ENCODE measurements at regions not wholly inside any gene's neighbourhood (a gene's known extent, or its start where the extent isn't known, plus 50 kb on each side); places are given as distances from the start of the nearest gene placed in this dataset.
"Not testable (repeated sequence)": the region's sequence is repeated elsewhere in the genome, so short reads cannot be mapped to it uniquely, and the experiment has no call there.

- DNase-seq (ENCODE audit: insufficient read length) (no peak), FAIRE-seq (no peak)
- no peak for TF ChIP-seq POLR2AphosphoS5 (IDR thresholded peaks at IDR 0.05; ENCODE audit: low read depth, low read length)
- TF ChIP-seq POLR2A (IDR thresholded peaks at IDR 0.05; ENCODE audit: low read depth, low read length) = no peak
- TF ChIP-seq TAF1 (IDR thresholded peaks at IDR 0.05; ENCODE audit: borderline replicate concordance, low read depth, low read length) = no peak
Observed at GRCh38 chr13:59274958-59275727, 888.6 kb downstream of the DIAPH3 start.

- FAIRE-seq = no peak
- no peak for DNase-seq (ENCODE audit: insufficient read length)
- TF ChIP-seq TAF1 (IDR thresholded peaks at IDR 0.05; ENCODE audit: borderline replicate concordance, low read depth, low read length) (no peak), POLR2A (IDR thresholded peaks at IDR 0.05; ENCODE audit: low read depth, low read length) (no peak), POLR2AphosphoS5 (IDR thresholded peaks at IDR 0.05; ENCODE audit: low read depth, low read length) (no peak)
Observed at GRCh38 chr13:59276436-59276835, 887.3 kb downstream of the DIAPH3 start.

- TF ChIP-seq POLR2AphosphoS5 (IDR thresholded peaks at IDR 0.05; ENCODE audit: low read depth, low read length) (no peak), TAF1 (IDR thresholded peaks at IDR 0.05; ENCODE audit: borderline replicate concordance, low read depth, low read length) (no peak), POLR2A (IDR thresholded peaks at IDR 0.05; ENCODE audit: low read depth, low read length) (no peak)
- DNase-seq (ENCODE audit: insufficient read length) = no peak
- FAIRE-seq = no peak
Observed at GRCh38 chr13:59277106-59277505, 886.6 kb downstream of the DIAPH3 start.

GRCh38 chr13:59279028-59279427 lies 884.7 kb downstream of the DIAPH3 start:
- DNase-seq (ENCODE audit: insufficient read length) (no peak), FAIRE-seq (no peak)
- TF ChIP-seq POLR2AphosphoS5 (IDR thresholded peaks at IDR 0.05; ENCODE audit: low read depth, low read length) (no peak), POLR2A (IDR thresholded peaks at IDR 0.05; ENCODE audit: low read depth, low read length) (no peak), TAF1 (IDR thresholded peaks at IDR 0.05; ENCODE audit: borderline replicate concordance, low read depth, low read length) (no peak)

GRCh38 chr13:59279576-59279975 lies 884.2 kb downstream of the DIAPH3 start:
- TF ChIP-seq TAF1 (IDR thresholded peaks at IDR 0.05; ENCODE audit: borderline replicate concordance, low read depth, low read length) (no peak), POLR2AphosphoS5 (IDR thresholded peaks at IDR 0.05; ENCODE audit: low read depth, low read length) (no peak), POLR2A (IDR thresholded peaks at IDR 0.05; ENCODE audit: low read depth, low read length) (no peak)
- FAIRE-seq = no peak
- DNase-seq (ENCODE audit: insufficient read length) = no peak

GRCh38 chr13:59280297-59280696 lies 883.4 kb downstream of the DIAPH3 start:
- TF ChIP-seq POLR2AphosphoS5 (IDR thresholded peaks at IDR 0.05; ENCODE audit: low read depth, low read length) = no peak
- TF ChIP-seq POLR2A (IDR thresholded peaks at IDR 0.05; ENCODE audit: low read depth, low read length) = no peak
- TF ChIP-seq TAF1 (IDR thresholded peaks at IDR 0.05; ENCODE audit: borderline replicate concordance, low read depth, low read length) = no peak
- DNase-seq (ENCODE audit: insufficient read length) = no peak
- FAIRE-seq = no peak

- no peak for DNase-seq (ENCODE audit: insufficient read length)
- no peak for FAIRE-seq
- no peak for TF ChIP-seq TAF1 (IDR thresholded peaks at IDR 0.05; ENCODE audit: borderline replicate concordance, low read depth, low read length)
- no peak for TF ChIP-seq POLR2A (IDR thresholded peaks at IDR 0.05; ENCODE audit: low read depth, low read length)
- TF ChIP-seq POLR2AphosphoS5 (IDR thresholded peaks at IDR 0.05; ENCODE audit: low read depth, low read length) = no peak
Observed at GRCh38 chr13:59281453-59281852, 882.3 kb downstream of the DIAPH3 start.

- not testable (repeated sequence) for DNase-seq (ENCODE audit: insufficient read length); FAIRE-seq
Observed at GRCh38 chr13:59292240-59292639, 871.5 kb downstream of the DIAPH3 start.

GRCh38 chr13:59299584-59299983 lies 864.1 kb downstream of the DIAPH3 start:
- no peak for FAIRE-seq

GRCh38 chr13:59300355-59301173 lies 863.2 kb downstream of the DIAPH3 start:
- FAIRE-seq = no peak
- no peak for DNase-seq (ENCODE audit: insufficient read length)

More at GRCh38 chr13:59299584-59299983, 864.1 kb downstream of the DIAPH3 start:
- no peak for DNase-seq (ENCODE audit: insufficient read length)
- TF ChIP-seq POLR2A (IDR thresholded peaks at IDR 0.05; ENCODE audit: low read depth, low read length) (no peak), POLR2AphosphoS5 (IDR thresholded peaks at IDR 0.05; ENCODE audit: low read depth, low read length) (no peak), TAF1 (IDR thresholded peaks at IDR 0.05; ENCODE audit: borderline replicate concordance, low read depth, low read length) (no peak)

GRCh38 chr13:59301174-59301567 lies 862.6 kb downstream of the DIAPH3 start:
- DNase-seq (ENCODE audit: insufficient read length) = no peak
- TF ChIP-seq POLR2AphosphoS5 (IDR thresholded peaks at IDR 0.05; ENCODE audit: low read depth, low read length) = no peak
- no peak for TF ChIP-seq TAF1 (IDR thresholded peaks at IDR 0.05; ENCODE audit: borderline replicate concordance, low read depth, low read length)
- no peak for TF ChIP-seq POLR2A (IDR thresholded peaks at IDR 0.05; ENCODE audit: low read depth, low read length)
- FAIRE-seq = no peak

More at GRCh38 chr13:59300355-59301173, 863.2 kb downstream of the DIAPH3 start:
- TF ChIP-seq POLR2AphosphoS5 (IDR thresholded peaks at IDR 0.05; ENCODE audit: low read depth, low read length) (no peak), TAF1 (IDR thresholded peaks at IDR 0.05; ENCODE audit: borderline replicate concordance, low read depth, low read length) (no peak), POLR2A (IDR thresholded peaks at IDR 0.05; ENCODE audit: low read depth, low read length) (no peak)

- no peak for TF ChIP-seq TAF1 (IDR thresholded peaks at IDR 0.05; ENCODE audit: borderline replicate concordance, low read depth, low read length)
- FAIRE-seq (no peak), DNase-seq (ENCODE audit: insufficient read length) (no peak)
Observed at GRCh38 chr13:59303433-59303832, 860.3 kb downstream of the DIAPH3 start.

All from GM12892 (cell line).